HepG2 (cell line): ENCODE measurements at regions not wholly inside any gene's neighbourhood (a gene's known extent, or its start where the extent isn't known, plus 50 kb on each side); places are given as distances from the start of the nearest gene placed in this dataset.

Source experiments
- ZNF33B ChIP-seq: sonication (generic); formaldehyde crosslinking; IDR thresholded peaks from 2 replicates; pipeline ENCODE4 v1.5.1; 2020; ENCODE audit warnings: mild to moderate bottlenecking, missing genetic modification reagents
- ZNF598 ChIP-seq: sonication (generic); formaldehyde crosslinking; IDR thresholded peaks from 2 replicates; pipeline ENCODE4 v1.5.1; 2020; ENCODE audit warnings: mild to moderate bottlenecking, missing genetic modification reagents, borderline replicate concordance
- TF ChIP-seq, protein P1 (sequence below), 2 experiments: fragments of 450-650 bp in 1 of 2; sonication (generic) in 1 of 2; formaldehyde crosslinking in 1 of 2; IDR thresholded peaks; 2 replicates each; pipeline versions ENCODE4 v1.6.1 to v1.8.0; 2016 to 2022; ENCODE audit warnings: antibody characterized with exemption in 1 of 2, mild to moderate bottlenecking in 1 of 2, missing genetic modification reagents in 1 of 2
- TF ChIP-seq, protein P2 (sequence below): sonication (generic); formaldehyde crosslinking; IDR thresholded peaks from 2 replicates; pipeline ENCODE4; 2020; ENCODE audit warnings: missing genetic modification reagents, mild to moderate bottlenecking, borderline replicate concordance

DNA sequence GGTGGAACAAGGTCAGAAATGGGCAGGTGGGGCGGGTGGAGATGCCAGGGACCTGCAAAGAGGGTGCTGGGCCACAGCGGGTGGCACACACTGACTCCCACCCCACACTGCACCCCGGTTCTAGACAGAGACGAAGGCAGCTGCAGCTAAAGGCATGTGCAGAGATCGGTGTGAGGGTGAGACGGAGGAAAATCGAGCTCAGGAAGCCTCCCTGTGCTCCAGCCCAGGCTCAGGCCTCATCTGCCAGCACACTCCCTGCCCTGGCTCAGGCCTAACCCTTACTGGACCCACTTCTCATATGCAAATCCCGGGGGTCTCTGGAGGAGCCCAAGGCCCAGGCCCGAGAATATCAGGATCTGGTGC, 130.8 kb upstream of the PPP1R26 start (continued):
- TF ChIP-seq, protein P1, sequence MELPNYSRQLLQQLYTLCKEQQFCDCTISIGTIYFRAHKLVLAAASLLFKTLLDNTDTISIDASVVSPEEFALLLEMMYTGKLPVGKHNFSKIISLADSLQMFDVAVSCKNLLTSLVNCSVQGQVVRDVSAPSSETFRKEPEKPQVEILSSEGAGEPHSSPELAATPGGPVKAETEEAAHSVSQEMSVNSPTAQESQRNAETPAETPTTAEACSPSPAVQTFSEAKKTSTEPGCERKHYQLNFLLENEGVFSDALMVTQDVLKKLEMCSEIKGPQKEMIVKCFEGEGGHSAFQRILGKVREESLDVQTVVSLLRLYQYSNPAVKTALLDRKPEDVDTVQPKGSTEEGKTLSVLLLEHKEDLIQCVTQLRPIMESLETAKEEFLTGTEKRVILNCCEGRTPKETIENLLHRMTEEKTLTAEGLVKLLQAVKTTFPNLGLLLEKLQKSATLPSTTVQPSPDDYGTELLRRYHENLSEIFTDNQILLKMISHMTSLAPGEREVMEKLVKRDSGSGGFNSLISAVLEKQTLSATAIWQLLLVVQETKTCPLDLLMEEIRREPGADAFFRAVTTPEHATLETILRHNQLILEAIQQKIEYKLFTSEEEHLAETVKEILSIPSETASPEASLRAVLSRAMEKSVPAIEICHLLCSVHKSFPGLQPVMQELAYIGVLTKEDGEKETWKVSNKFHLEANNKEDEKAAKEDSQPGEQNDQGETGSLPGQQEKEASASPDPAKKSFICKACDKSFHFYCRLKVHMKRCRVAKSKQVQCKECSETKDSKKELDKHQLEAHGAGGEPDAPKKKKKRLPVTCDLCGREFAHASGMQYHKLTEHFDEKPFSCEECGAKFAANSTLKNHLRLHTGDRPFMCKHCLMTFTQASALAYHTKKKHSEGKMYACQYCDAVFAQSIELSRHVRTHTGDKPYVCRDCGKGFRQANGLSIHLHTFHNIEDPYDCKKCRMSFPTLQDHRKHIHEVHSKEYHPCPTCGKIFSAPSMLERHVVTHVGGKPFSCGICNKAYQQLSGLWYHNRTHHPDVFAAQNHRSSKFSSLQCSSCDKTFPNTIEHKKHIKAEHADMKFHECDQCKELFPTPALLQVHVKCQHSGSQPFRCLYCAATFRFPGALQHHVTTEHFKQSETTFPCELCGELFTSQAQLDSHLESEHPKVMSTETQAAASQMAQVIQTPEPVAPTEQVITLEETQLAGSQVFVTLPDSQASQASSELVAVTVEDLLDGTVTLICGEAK (IDR thresholded peaks at IDR 0.05): no peak
- TF ChIP-seq, protein P1 (CRISPR knock-in tag; IDR thresholded peaks at IDR 0.05): no peak
- no peak for TF ChIP-seq ZNF33B (CRISPR knock-in tag)
- no peak for TF ChIP-seq ZNF598 (CRISPR knock-in tag)
- TF ChIP-seq, protein P2, sequence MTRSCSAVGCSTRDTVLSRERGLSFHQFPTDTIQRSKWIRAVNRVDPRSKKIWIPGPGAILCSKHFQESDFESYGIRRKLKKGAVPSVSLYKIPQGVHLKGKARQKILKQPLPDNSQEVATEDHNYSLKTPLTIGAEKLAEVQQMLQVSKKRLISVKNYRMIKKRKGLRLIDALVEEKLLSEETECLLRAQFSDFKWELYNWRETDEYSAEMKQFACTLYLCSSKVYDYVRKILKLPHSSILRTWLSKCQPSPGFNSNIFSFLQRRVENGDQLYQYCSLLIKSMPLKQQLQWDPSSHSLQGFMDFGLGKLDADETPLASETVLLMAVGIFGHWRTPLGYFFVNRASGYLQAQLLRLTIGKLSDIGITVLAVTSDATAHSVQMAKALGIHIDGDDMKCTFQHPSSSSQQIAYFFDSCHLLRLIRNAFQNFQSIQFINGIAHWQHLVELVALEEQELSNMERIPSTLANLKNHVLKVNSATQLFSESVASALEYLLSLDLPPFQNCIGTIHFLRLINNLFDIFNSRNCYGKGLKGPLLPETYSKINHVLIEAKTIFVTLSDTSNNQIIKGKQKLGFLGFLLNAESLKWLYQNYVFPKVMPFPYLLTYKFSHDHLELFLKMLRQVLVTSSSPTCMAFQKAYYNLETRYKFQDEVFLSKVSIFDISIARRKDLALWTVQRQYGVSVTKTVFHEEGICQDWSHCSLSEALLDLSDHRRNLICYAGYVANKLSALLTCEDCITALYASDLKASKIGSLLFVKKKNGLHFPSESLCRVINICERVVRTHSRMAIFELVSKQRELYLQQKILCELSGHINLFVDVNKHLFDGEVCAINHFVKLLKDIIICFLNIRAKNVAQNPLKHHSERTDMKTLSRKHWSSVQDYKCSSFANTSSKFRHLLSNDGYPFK: no peak
- TF ChIP-seq, all 625 proteins: peak for 0
